ENCODE measurements at regions not wholly inside any gene's neighbourhood (a gene's known extent, or its start where the extent isn't known, plus 50 kb on each side); places are given as distances from the start of the nearest gene placed in this dataset.

DNA sequence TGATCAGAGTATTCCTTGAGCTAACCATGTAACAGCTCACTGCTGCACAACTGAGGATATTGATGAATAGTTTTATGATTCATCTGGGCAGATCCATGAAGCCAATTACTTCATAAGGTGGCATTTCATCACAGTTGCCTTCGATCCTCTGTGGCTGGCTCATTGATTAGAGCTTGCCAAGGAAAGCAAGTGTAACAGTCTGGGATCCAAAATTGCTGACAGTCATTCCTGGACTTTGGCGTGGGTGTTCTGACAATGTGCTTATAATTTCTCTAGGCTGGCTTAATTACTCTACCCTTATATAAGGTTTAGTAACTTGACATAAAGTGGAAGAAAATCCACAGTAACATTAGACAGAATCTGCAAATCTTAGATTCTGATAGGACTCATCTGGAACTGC lies 551.3 kb upstream of the CDH4 start:
- TF ChIP-seq, protein P1, sequence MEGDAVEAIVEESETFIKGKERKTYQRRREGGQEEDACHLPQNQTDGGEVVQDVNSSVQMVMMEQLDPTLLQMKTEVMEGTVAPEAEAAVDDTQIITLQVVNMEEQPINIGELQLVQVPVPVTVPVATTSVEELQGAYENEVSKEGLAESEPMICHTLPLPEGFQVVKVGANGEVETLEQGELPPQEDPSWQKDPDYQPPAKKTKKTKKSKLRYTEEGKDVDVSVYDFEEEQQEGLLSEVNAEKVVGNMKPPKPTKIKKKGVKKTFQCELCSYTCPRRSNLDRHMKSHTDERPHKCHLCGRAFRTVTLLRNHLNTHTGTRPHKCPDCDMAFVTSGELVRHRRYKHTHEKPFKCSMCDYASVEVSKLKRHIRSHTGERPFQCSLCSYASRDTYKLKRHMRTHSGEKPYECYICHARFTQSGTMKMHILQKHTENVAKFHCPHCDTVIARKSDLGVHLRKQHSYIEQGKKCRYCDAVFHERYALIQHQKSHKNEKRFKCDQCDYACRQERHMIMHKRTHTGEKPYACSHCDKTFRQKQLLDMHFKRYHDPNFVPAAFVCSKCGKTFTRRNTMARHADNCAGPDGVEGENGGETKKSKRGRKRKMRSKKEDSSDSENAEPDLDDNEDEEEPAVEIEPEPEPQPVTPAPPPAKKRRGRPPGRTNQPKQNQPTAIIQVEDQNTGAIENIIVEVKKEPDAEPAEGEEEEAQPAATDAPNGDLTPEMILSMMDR (tag by site-specific recombination; IDR thresholded peaks at IDR 0.05): no peak
- TF ChIP-seq, protein P2, sequence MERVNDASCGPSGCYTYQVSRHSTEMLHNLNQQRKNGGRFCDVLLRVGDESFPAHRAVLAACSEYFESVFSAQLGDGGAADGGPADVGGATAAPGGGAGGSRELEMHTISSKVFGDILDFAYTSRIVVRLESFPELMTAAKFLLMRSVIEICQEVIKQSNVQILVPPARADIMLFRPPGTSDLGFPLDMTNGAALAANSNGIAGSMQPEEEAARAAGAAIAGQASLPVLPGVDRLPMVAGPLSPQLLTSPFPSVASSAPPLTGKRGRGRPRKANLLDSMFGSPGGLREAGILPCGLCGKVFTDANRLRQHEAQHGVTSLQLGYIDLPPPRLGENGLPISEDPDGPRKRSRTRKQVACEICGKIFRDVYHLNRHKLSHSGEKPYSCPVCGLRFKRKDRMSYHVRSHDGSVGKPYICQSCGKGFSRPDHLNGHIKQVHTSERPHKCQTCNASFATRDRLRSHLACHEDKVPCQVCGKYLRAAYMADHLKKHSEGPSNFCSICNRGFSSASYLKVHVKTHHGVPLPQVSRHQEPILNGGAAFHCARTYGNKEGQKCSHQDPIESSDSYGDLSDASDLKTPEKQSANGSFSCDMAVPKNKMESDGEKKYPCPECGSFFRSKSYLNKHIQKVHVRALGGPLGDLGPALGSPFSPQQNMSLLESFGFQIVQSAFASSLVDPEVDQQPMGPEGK (tag by site-specific recombination; IDR thresholded peaks at IDR 0.05): no peak
- TF ChIP-seq, protein P3, sequence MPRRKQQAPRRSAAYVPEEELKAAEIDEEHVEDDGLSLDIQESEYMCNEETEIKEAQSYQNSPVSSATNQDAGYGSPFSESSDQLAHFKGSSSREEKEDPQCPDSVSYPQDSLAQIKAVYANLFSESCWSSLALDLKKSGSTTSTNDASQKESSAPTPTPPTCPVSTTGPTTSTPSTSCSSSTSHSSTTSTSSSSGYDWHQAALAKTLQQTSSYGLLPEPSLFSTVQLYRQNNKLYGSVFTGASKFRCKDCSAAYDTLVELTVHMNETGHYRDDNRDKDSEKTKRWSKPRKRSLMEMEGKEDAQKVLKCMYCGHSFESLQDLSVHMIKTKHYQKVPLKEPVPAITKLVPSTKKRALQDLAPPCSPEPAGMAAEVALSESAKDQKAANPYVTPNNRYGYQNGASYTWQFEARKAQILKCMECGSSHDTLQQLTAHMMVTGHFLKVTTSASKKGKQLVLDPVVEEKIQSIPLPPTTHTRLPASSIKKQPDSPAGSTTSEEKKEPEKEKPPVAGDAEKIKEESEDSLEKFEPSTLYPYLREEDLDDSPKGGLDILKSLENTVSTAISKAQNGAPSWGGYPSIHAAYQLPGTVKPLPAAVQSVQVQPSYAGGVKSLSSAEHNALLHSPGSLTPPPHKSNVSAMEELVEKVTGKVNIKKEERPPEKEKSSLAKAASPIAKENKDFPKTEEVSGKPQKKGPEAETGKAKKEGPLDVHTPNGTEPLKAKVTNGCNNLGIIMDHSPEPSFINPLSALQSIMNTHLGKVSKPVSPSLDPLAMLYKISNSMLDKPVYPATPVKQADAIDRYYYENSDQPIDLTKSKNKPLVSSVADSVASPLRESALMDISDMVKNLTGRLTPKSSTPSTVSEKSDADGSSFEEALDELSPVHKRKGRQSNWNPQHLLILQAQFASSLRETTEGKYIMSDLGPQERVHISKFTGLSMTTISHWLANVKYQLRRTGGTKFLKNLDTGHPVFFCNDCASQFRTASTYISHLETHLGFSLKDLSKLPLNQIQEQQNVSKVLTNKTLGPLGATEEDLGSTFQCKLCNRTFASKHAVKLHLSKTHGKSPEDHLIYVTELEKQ (tag by site-specific recombination; IDR thresholded peaks at IDR 0.05; ENCODE audit: borderline replicate concordance): no peak
- no peak for TF ChIP-seq ZNF121 (tag by site-specific recombination; IDR thresholded peaks at IDR 0.05)

Data from HEK293 (cell line).